ENCODE measurements at regions not wholly inside any gene's neighbourhood (a gene's known extent, or its start where the extent isn't known, plus 50 kb on each side); places are given as distances from the start of the nearest gene placed in this dataset.

DNA sequence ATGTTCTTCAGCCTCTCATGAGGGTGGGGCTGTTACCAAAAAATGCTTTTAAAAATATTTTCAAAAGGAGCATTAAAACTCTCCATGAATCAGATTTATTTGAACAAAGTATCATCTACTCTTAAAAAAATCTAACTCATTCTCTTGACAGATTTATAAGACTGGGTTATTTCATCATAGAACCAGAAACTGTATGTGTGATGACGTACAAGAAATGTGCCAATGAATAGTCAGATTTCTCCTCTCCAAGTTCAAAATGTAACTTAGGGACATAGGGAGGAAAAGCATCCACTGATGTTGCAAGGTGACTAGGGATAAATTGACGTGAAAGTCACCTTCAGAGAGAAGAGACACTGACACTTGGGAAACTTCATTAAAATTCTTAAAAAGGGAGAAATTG lies 89.1 kb upstream of the CLNK start:
- no peak overlapping the region for H3K9ac ChIP-seq (ENCODE audit: low read depth, low read length, poor library complexity, severe bottlenecking)
- H3K79me2 ChIP-seq (ENCODE audit: insufficient read depth, low read length) = no peaks in the 10 kb centered on the region
- H3K9me2 ChIP-seq (replicated peaks; ENCODE audit: low read depth, low read length) = no peaks in the 10 kb centered on the region
- no peak overlapping the region for H3K4me3 ChIP-seq (ENCODE audit: low read length, poor library complexity, severe bottlenecking)
- H2AFZ ChIP-seq (ENCODE audit: low read length) = no peak overlapping the region
- H3K36me3 ChIP-seq (ENCODE audit: insufficient read depth, low read length) = no peaks in the 10 kb centered on the region
- TF ChIP-seq, protein P1, sequence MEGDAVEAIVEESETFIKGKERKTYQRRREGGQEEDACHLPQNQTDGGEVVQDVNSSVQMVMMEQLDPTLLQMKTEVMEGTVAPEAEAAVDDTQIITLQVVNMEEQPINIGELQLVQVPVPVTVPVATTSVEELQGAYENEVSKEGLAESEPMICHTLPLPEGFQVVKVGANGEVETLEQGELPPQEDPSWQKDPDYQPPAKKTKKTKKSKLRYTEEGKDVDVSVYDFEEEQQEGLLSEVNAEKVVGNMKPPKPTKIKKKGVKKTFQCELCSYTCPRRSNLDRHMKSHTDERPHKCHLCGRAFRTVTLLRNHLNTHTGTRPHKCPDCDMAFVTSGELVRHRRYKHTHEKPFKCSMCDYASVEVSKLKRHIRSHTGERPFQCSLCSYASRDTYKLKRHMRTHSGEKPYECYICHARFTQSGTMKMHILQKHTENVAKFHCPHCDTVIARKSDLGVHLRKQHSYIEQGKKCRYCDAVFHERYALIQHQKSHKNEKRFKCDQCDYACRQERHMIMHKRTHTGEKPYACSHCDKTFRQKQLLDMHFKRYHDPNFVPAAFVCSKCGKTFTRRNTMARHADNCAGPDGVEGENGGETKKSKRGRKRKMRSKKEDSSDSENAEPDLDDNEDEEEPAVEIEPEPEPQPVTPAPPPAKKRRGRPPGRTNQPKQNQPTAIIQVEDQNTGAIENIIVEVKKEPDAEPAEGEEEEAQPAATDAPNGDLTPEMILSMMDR (conservative IDR thresholded peaks at IDR 0.05; ENCODE audit: low read length) = no peak
- TF ChIP-seq EZH2phosphoT487 (IDR thresholded peaks at IDR 0.05; ENCODE audit: borderline replicate concordance) = no peak
- no peaks in the 10 kb centered on the region for H3F3A ChIP-seq (ENCODE audit: low read depth)
- no peaks in the 10 kb centered on the region for H3K27me3 ChIP-seq (ENCODE audit: insufficient read depth, low read length, poor library complexity, severe bottlenecking)
- H3K9me3 ChIP-seq (ENCODE audit: insufficient read depth, low read depth, low read length) = no peaks in the 10 kb centered on the region
- H3K4me1 ChIP-seq (ENCODE audit: insufficient read depth, low read length, poor library complexity, severe bottlenecking) = no peaks in the 10 kb centered on the region
- no peak overlapping the region for H3K4me2 ChIP-seq (ENCODE audit: low read depth, low read length, poor library complexity, severe bottlenecking)
- no peaks in the 10 kb centered on the region for H4K20me1 ChIP-seq (ENCODE audit: insufficient read depth, low read length, poor library complexity, severe bottlenecking)

DNA sequence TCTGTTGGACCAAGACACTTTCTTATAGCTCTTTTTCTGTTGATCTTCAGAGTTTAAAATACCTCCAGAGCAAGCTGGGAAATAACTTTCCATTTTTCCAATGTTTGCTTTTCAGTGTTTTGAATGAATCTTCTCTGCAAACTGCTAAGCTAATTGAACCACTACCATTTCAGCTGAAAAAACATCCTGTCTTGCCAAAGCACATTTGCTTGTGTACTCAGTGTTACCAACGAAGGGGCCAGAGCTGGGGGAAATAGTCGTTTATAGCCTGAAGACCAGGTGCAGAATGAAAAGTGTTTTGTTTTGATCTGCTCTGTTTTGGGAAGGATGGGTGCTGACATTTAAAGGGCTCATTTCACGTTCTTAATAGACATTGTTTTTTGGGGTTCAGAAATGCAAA lies 88.4 kb upstream of the CLNK start:
- no peaks in the 10 kb centered on the region for H3F3A ChIP-seq (ENCODE audit: low read depth)
- H3K79me2 ChIP-seq (ENCODE audit: insufficient read depth, low read length) = no peaks in the 10 kb centered on the region
- TF ChIP-seq EZH2phosphoT487 (IDR thresholded peaks at IDR 0.05; ENCODE audit: borderline replicate concordance) = no peak
- TF ChIP-seq, protein P1 (conservative IDR thresholded peaks at IDR 0.05; ENCODE audit: low read length) = no peak
- no peak overlapping the region for H3K4me3 ChIP-seq (ENCODE audit: low read length, poor library complexity, severe bottlenecking)
- no peaks in the 10 kb centered on the region for H3K9me2 ChIP-seq (replicated peaks; ENCODE audit: low read depth, low read length)
- no peaks in the 10 kb centered on the region for H4K20me1 ChIP-seq (ENCODE audit: insufficient read depth, low read length, poor library complexity, severe bottlenecking)
- H3K4me2 ChIP-seq (ENCODE audit: low read depth, low read length, poor library complexity, severe bottlenecking) = no peak overlapping the region
- H3K4me1 ChIP-seq (ENCODE audit: insufficient read depth, low read length, poor library complexity, severe bottlenecking) = no peaks in the 10 kb centered on the region
- no peaks in the 10 kb centered on the region for H3K9me3 ChIP-seq (ENCODE audit: insufficient read depth, low read depth, low read length)
- no peak overlapping the region for H2AFZ ChIP-seq (ENCODE audit: low read length)
- no peaks in the 10 kb centered on the region for H3K27me3 ChIP-seq (ENCODE audit: insufficient read depth, low read length, poor library complexity, severe bottlenecking)
- no peak overlapping the region for H3K9ac ChIP-seq (ENCODE audit: low read depth, low read length, poor library complexity, severe bottlenecking)
- no peaks in the 10 kb centered on the region for H3K36me3 ChIP-seq (ENCODE audit: insufficient read depth, low read length)

DNA sequence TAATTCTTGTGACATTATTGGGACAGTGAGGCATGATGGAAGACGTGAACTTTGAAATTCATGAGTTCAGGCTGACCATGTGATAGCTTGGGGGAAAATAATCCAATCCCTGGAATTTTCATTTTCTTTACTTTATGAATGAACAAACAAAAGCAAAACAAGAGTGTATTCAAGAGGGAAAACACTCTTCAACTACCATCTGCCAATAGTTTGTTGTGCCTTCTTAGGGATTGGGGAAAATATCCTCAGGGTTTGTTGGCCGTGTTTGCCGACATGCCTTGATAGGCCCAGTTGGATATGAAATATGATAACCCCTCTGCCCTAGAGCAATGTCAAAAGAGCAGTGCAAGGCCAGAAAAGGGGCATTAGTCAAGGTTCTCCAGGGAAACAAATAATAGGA lies 80.8 kb upstream of the CLNK start:
- H3K27me3 ChIP-seq (ENCODE audit: insufficient read depth, low read length, poor library complexity, severe bottlenecking) = no peaks in the 10 kb centered on the region
- no peaks in the 10 kb centered on the region for H3K4me1 ChIP-seq (ENCODE audit: insufficient read depth, low read length, poor library complexity, severe bottlenecking)
- H3K4me3 ChIP-seq (ENCODE audit: low read length, poor library complexity, severe bottlenecking) = no peak overlapping the region
- H3K4me2 ChIP-seq (ENCODE audit: low read depth, low read length, poor library complexity, severe bottlenecking) = no peak overlapping the region
- H3K36me3 ChIP-seq (ENCODE audit: insufficient read depth, low read length) = no peaks in the 10 kb centered on the region
- H3K9me3 ChIP-seq (ENCODE audit: insufficient read depth, low read depth, low read length) = no peaks in the 10 kb centered on the region; the same call in 1 of the 2 replicates
- no peaks in the 10 kb centered on the region for H3K79me2 ChIP-seq (ENCODE audit: insufficient read depth, low read length)
- TF ChIP-seq EZH2phosphoT487 (IDR thresholded peaks at IDR 0.05; ENCODE audit: borderline replicate concordance) = no peak
- TF ChIP-seq, protein P1 (conservative IDR thresholded peaks at IDR 0.05; ENCODE audit: low read length) = no peak
- no peaks in the 10 kb centered on the region for H3F3A ChIP-seq (ENCODE audit: low read depth)
- no peaks in the 10 kb centered on the region for H4K20me1 ChIP-seq (ENCODE audit: insufficient read depth, low read length, poor library complexity, severe bottlenecking)
- no peaks in the 10 kb centered on the region for H3K9me2 ChIP-seq (replicated peaks; ENCODE audit: low read depth, low read length)
- no peak overlapping the region for H3K9ac ChIP-seq (ENCODE audit: low read depth, low read length, poor library complexity, severe bottlenecking)
- H2AFZ ChIP-seq (ENCODE audit: low read length) = no peak overlapping the region

Measured in Loucy (cell line).